ENCODE measurements at regions not wholly inside any gene's neighbourhood (a gene's known extent, or its start where the extent isn't known, plus 50 kb on each side); places are given as distances from the start of the nearest gene placed in this dataset.
"Not testable (repeated sequence)": the region's sequence is repeated elsewhere in the genome, so short reads cannot be mapped to it uniquely, and the experiment has no call there.

DNA sequence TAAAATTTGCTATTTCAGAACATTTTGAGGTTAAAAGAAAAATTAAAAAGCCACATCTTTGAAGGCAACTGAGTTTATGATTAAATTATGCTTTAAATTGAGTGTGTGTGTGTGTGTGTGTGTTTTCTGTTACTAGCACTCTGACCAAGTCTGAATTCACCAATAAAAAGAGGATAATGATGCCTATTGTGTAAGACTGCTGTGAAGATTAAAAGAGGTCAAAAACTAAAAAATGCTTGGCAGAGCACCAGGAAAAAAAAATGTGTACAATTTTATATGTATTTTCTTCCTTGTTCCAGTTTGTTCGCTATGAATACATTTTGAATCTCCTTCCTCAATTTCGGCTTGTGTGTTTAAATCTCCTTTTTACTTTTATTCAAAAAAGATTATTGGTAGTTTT is 316.6 kb upstream of the MAGI2 start:
- H3K4me1 ChIP-seq (ENCODE audit: control insufficient read depth, insufficient read depth, low read length) = no peaks in the 10 kb centered on the region
- Mint-ChIP-seq H3K36me3 (ENCODE audit: low read depth) (no peaks in the 10 kb centered on the region), H3K4me3 (no peak overlapping the region), H3K9me3 (peaks cover 6% of the 10 kb centered on the region), H3K4me1 (no peaks in the 10 kb centered on the region), H3K27ac (no peak overlapping the region), H3K27me3 (ENCODE audit: insufficient read depth) (no peaks in the 10 kb centered on the region)
- 100% methylated on average over 1 of the region's 2 CpGs; no CpG with 5 or more reads in 1 of the 2 experiments for WGBS, 2 experiments (ENCODE audit: insufficient coverage in 1 of 2, insufficient read length in 1 of 2)
- no peaks in the 10 kb centered on the region for H3K36me3 ChIP-seq (ENCODE audit: control insufficient read depth, insufficient read depth, low read length)
- DNase-seq = no peak
- no peak overlapping the region for H3K9ac ChIP-seq (ENCODE audit: extremely low read depth, low read length, poor library complexity, severe bottlenecking)
- no peak overlapping the region for H3K4me3 ChIP-seq (ENCODE audit: low read length)
- TF ChIP-seq, protein P1, sequence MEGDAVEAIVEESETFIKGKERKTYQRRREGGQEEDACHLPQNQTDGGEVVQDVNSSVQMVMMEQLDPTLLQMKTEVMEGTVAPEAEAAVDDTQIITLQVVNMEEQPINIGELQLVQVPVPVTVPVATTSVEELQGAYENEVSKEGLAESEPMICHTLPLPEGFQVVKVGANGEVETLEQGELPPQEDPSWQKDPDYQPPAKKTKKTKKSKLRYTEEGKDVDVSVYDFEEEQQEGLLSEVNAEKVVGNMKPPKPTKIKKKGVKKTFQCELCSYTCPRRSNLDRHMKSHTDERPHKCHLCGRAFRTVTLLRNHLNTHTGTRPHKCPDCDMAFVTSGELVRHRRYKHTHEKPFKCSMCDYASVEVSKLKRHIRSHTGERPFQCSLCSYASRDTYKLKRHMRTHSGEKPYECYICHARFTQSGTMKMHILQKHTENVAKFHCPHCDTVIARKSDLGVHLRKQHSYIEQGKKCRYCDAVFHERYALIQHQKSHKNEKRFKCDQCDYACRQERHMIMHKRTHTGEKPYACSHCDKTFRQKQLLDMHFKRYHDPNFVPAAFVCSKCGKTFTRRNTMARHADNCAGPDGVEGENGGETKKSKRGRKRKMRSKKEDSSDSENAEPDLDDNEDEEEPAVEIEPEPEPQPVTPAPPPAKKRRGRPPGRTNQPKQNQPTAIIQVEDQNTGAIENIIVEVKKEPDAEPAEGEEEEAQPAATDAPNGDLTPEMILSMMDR (conservative IDR thresholded peaks at IDR 0.05) = no peak
- no peaks in the 10 kb centered on the region for H3K9me3 ChIP-seq (ENCODE audit: control insufficient read depth, low read length)
- H3K27ac ChIP-seq (ENCODE audit: low read depth, low read length) = no peak overlapping the region
- no peaks in the 10 kb centered on the region for H3K27me3 ChIP-seq (ENCODE audit: control insufficient read depth, insufficient read depth, low read length, poor library complexity, severe bottlenecking)

DNA sequence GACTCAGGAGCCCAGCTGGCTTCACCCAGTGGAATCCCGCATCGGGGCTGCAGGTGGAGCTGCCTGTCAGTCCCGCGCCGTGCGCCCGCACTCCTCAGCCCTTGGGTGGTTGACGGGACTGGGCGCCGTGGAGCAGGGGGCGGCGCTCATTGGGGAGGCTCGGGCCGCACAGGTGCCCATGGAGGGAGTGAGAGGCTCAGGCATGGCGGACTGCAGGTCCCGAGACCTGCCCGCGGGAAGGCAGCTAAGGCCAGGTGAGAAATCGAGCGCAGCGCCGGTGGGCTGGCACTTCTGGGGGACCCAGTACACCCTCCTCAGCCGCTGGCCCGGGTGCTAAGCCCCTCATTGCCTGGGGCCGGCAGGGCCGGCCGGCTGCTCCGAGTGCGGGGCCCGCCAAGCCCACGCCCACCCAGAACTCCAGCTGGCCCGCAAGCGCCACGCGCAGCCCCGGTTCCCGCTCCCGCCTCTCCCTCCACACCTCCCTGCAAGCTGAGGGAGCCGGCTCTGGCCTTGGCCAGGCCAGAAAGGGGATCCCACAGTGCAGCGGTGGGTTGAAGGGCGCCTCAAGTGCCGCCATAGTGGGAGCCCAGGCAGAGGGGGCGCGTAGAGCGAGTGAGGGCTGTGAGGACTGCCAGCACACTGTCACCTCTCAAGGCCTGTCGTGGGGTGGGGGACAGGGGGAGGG is 314.6 kb upstream of the MAGI2 start:
- H3K36me3 Mint-ChIP-seq (ENCODE audit: low read depth) = not testable (repeated sequence)

DNA sequence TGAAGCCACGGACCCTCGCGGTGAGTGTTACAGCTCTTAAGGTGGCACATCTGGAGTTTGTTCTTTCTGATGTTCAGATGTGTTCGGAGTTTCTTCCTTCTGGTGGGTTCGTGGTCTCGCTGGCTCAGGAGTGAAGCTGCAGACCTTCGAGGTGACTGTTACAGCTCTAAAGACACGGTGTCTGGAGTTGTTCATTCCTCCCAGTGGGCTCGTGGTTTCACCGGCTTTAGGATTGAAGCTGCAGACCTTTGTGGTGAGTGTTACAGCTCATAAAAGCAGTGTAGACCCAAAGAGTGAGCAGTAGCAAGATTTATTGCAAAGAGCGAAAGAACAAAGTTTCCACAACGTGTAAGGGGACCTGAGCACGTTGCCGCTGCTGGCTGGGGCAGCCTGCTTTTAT is 313.7 kb upstream of the MAGI2 start:
- not testable (repeated sequence) for H3K27ac Mint-ChIP-seq; H3K9ac ChIP-seq (ENCODE audit: extremely low read depth, low read length, poor library complexity, severe bottlenecking); H3K9me3 ChIP-seq (ENCODE audit: control insufficient read depth, low read length); H3K4me3 ChIP-seq (ENCODE audit: low read length); H3K27me3 ChIP-seq (ENCODE audit: control insufficient read depth, insufficient read depth, low read length, poor library complexity, severe bottlenecking); H3K27ac ChIP-seq (ENCODE audit: low read depth, low read length); H3K27me3 Mint-ChIP-seq (ENCODE audit: insufficient read depth); H3K36me3 Mint-ChIP-seq (ENCODE audit: low read depth); H3K36me3 ChIP-seq (ENCODE audit: control insufficient read depth, insufficient read depth, low read length); H3K4me1 Mint-ChIP-seq; DNase-seq; H3K4me3 Mint-ChIP-seq; H3K9me3 Mint-ChIP-seq; H3K4me1 ChIP-seq (ENCODE audit: control insufficient read depth, insufficient read depth, low read length)
- 88 to 90% methylated on average over 9 to 14 of the region's 14 CpGs for WGBS, 2 experiments (ENCODE audit: insufficient coverage in 1 of 2, insufficient read length in 1 of 2)

More for the DNA sequence above, 314.6 kb upstream of the MAGI2 start:
- H3K9ac ChIP-seq (ENCODE audit: extremely low read depth, low read length, poor library complexity, severe bottlenecking); H3K27me3 Mint-ChIP-seq (ENCODE audit: insufficient read depth); H3K27ac Mint-ChIP-seq; H3K4me3 Mint-ChIP-seq; H3K9me3 ChIP-seq (ENCODE audit: control insufficient read depth, low read length); H3K4me1 Mint-ChIP-seq; H3K9me3 Mint-ChIP-seq; H3K4me1 ChIP-seq (ENCODE audit: control insufficient read depth, insufficient read depth, low read length); H3K27me3 ChIP-seq (ENCODE audit: control insufficient read depth, insufficient read depth, low read length, poor library complexity, severe bottlenecking); H3K27ac ChIP-seq (ENCODE audit: low read depth, low read length); H3K36me3 ChIP-seq (ENCODE audit: control insufficient read depth, insufficient read depth, low read length); DNase-seq; H3K4me3 ChIP-seq (ENCODE audit: low read length): not testable (repeated sequence)
- WGBS, 2 experiments (ENCODE audit: insufficient coverage in 1 of 2, insufficient read length in 1 of 2) = 96 to 97% methylated on average over 9 to 45 of the region's 46 CpGs

DNA sequence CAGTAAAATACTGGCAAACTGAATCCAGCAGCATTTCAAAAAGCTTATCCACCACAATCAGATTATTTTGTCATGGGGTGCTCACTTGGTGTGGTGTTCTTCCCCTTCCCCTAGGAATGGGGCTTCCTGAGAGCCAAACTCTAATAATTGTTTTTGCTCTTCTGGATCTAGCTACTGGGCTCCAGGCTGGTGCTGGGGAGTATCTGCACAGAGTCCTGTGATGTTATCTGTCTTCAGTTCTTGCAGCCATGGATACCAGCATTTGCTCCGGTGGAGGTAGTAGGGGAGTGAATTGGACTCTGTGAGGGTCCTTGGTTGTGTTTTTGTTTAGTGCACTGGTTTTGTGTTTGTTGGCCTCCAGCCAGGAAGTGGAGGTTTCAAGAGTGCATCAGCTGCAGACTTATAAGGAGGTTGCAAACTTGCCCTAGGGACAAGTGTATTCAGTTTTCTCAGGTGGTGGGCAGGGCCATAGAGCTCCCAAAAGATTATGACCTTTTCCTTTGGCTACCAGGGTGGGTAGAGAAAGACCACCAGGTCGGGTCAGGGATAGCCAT is 308.5 kb upstream of the MAGI2 start:
- TF ChIP-seq, protein P1 (conservative IDR thresholded peaks at IDR 0.05) = no peak
- Histone ChIP-seq H3K27ac (ENCODE audit: low read depth, low read length) (no peak overlapping the region), H3K9ac (ENCODE audit: extremely low read depth, low read length, poor library complexity, severe bottlenecking) (no peak overlapping the region), H3K36me3 (ENCODE audit: control insufficient read depth, insufficient read depth, low read length) (no peaks in the 10 kb centered on the region), H3K9me3 (ENCODE audit: control insufficient read depth, low read length) (no peaks in the 10 kb centered on the region), H3K4me3 (ENCODE audit: low read length) (no peak overlapping the region), H3K27me3 (ENCODE audit: control insufficient read depth, insufficient read depth, low read length, poor library complexity, severe bottlenecking) (no peaks in the 10 kb centered on the region), H3K4me1 (ENCODE audit: control insufficient read depth, insufficient read depth, low read length) (no peaks in the 10 kb centered on the region)
- Mint-ChIP-seq H3K4me1 (no peaks in the 10 kb centered on the region), H3K9me3 (no peaks in the 10 kb centered on the region), H3K4me3 (no peak overlapping the region), H3K36me3 (ENCODE audit: low read depth) (no peaks in the 10 kb centered on the region), H3K27ac (no peak overlapping the region), H3K27me3 (ENCODE audit: insufficient read depth) (peaks cover 2% of the 10 kb centered on the region)
- WGBS, 2 experiments (ENCODE audit: insufficient coverage in 1 of 2, insufficient read length in 1 of 2) = 78% methylated on average over 2 of the region's 2 CpGs; no CpG with 5 or more reads in 1 of the 2 experiments
- no peak for DNase-seq

GRCh38 chr7:79750941-79751340 is 297.5 kb upstream of the MAGI2 start:
- not testable (repeated sequence) for H3K9me3 Mint-ChIP-seq; H3K4me1 ChIP-seq (ENCODE audit: control insufficient read depth, insufficient read depth, low read length); H3K4me3 ChIP-seq (ENCODE audit: low read length); H3K27me3 ChIP-seq (ENCODE audit: control insufficient read depth, insufficient read depth, low read length, poor library complexity, severe bottlenecking); H3K9ac ChIP-seq (ENCODE audit: extremely low read depth, low read length, poor library complexity, severe bottlenecking); H3K36me3 ChIP-seq (ENCODE audit: control insufficient read depth, insufficient read depth, low read length); H3K9me3 ChIP-seq (ENCODE audit: control insufficient read depth, low read length); H3K27ac Mint-ChIP-seq; H3K27me3 Mint-ChIP-seq (ENCODE audit: insufficient read depth); H3K4me1 Mint-ChIP-seq; DNase-seq; H3K27ac ChIP-seq (ENCODE audit: low read depth, low read length); H3K36me3 Mint-ChIP-seq (ENCODE audit: low read depth); H3K4me3 Mint-ChIP-seq
- 91 to 92% methylated on average over 8 of the region's 8 CpGs for WGBS, 2 experiments (ENCODE audit: insufficient coverage in 1 of 2, insufficient read length in 1 of 2)

All from endodermal cell (in vitro differentiated cells).